ENCODE measurements at regions not wholly inside any gene's neighbourhood (a gene's known extent, or its start where the extent isn't known, plus 50 kb on each side); places are given as distances from the start of the nearest gene placed in this dataset.

DNA sequence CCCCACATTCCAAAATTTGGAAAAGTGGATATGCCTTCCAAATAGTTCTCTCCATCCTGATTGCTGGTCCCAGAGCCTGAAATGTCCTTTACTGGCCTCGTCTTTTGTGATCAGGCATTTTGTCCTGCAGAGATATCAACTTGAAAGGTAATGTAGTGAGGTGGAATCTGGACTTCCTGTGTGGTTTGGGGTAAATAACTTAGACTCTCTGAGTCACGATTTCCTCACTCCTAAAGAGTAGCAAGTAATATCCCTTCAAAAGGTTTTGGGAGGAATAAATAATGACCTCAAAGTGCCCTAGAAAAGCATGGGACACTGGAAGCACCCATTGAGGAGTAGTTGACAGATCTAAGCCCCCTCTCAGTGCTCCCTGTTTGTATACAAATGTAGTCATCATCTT, 426.6 kb downstream of the OMA1 start:
- DNase-seq = no peak

DNA sequence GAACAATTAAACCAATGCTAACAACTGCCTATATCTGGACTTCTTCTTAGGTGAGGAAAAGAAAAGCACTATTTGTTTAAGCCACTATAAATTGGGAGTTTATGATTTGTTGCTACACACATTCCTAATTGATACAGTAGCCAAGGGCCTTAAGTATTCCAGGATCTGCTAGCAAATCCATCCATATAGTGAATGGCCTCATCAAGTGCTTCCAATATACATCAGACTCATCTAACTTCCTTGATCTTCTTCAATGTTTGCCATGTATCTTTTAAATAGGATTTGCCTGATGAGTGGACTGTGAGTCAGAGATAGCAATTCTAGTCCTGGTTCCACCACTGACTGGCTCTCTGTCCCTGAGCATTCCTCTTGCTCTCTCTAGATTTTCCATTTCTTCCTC, 430.2 kb downstream of the OMA1 start:
- no peak for DNase-seq

DNA sequence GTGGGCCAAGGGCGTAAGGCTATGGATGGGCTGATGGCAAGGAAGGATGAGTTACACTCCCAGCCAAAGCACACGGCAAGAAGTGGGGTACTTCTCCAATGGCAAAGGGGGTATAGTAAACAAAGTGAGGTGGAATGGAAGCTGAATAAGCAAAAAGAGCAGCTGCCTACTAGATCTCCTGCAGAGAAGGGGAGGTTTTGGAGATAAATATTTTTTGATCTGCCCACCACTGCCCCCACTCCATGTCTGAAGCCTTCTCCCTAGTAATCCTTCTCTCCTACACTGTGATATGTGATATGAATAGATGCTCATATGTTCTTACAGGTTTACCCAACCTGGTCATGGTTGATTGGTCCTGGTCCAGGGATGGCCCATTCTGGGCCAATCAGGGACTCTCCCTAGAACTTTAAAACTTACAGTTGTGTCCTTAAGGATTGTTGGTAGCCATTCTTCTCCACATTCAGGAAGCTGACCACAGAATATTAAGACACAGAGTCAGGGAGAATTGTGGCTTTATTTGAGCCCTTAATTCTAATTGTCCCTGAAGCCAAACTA, 436.8 kb downstream of the OMA1 start:
- DNase-seq = no peak

DNA sequence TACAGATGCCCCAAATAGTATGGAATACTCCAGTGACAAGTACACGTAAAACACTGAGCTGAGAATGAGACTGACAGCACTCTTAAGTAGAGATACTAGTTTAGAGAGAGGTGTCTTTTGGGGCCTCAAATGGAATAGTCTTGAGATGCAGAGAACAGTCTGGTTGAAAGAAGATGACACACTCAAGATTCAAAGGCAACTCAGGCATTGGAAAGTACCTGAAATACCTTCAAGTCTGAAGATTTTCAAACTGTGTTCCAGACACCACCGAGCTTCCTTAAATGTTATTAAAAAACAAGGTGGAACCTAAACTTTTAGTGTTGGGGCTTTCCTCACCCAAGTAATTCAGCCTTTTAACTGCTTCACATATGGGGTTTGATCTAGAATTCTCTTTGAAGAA, 437.7 kb downstream of the OMA1 start:
- no peak for DNase-seq

- no peak for DNase-seq
These were observed 438.6 kb downstream of the OMA1 start for GRCh38 chr1:58107943-58108342.

- DNase-seq = no peak
These were observed 441.6 kb downstream of the OMA1 start for GRCh38 chr1:58104960-58105359.

- no peak for DNase-seq
These were observed 449.8 kb downstream of the OMA1 start for GRCh38 chr1:58096714-58097113.

DNA sequence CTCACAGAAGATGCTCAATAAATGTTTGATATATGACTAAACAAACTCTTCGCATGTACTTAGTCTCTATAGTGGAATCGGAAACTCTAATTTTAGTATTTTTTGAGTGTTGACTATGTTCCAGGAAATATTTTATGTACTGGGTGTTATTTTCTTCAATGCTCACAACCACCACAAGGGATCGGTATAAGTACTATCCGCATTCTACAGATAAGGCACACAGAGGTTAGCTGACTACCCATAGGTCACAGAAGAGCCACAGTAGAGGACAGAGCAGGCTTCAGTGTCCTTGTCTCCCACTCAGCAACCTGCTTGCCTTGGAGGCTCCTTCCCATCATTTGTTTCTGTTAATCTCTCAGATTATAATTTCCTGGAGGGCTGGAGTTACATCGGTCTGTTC, 451.3 kb downstream of the OMA1 start:
- no peak for DNase-seq

DNA sequence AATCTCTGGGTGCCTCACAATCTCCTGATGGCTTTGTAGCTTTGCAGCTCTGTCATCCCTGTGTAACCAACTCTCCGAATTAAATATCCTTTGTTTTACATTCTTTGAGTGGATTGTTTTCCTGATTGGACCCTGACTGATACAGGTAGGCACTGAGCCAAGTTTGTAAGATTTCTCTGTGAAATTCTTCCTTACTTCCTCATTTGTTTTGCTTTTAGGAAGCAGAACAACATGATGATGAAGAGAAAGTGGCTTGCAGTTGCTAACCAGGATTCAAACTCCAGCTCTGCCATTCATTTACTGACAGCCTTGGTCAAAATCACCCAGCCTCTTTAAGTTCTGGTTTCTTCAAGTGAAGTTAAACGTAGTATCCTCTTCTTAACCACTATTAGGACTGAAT, 452.3 kb downstream of the OMA1 start:
- DNase-seq = no peak

DNA sequence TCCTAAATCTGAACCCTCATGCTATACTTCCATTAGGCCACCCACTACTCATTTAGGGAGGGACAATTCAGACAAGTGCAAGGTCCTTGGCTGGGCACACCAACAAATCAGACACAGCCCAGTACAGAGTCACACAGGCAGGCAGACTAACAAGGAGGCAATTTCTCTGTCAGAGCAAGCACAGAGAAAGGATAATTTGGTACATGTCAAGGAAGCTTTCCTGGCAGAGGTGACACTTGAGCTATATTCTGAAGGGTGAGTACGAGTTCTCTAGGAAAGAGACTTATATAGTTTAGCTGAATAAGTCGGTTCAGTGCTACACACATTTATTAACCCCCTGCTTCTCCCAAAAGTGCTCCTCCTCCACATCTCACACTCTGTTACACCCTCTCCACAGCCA, 455.9 kb downstream of the OMA1 start:
- DNase-seq = no peak

DNA sequence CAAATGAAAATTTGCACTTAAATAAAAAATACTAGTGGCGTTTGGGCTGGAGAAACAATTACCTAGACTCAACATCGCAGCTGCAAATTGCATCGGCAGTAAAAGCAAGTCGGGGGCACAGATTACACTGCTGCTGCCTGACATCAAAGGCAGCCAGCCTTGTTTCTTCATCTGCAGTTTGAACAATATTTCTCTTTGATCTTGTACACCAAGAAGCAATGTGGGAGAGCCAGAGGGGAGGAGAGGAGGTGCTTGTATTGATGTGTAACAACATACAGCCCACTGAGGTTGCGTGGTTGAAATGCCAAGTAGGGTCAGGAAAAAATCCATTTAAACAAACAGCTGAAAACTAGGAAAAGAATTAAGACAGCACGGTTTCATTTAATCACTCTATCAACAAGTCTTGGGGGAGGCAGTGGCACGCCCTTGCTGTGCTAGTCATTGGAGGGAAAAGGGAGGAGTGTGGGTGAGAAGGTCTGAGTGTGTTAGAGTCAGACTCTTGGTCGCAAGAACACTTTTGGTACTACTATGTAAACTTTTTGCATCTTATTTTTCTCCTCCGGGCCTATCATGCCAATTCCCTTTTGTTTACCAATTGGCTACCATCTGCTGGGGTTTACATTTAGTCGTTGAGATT, 456.5 kb downstream of the OMA1 start:
- DNase-seq = no peak

DNA sequence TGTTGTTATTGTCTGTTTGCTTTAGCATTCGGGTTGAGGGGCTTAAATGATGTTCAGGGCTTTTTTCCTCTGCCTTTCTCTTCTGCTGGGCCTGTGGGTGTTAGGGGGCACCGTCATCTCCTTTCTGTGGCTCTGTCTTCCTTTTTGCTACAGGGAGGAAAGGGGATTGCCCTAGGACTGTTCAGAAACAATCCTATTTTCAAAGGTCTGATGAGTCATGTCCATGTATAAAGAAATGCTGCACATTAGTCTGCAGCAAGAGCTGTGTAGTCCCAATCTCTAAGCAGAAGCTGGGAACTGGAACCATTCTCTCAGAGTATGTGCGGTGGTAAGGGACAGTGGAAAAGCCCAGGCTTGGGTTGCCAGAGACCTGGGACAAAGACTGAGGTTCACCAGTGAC, 462.3 kb downstream of the OMA1 start:
- no peak for DNase-seq

- no peak for DNase-seq
These were observed 463.9 kb downstream of the OMA1 start for GRCh38 chr1:58082596-58082995.

- no peak for DNase-seq
These were observed 470.3 kb downstream of the OMA1 start for GRCh38 chr1:58076258-58076657.

DNA sequence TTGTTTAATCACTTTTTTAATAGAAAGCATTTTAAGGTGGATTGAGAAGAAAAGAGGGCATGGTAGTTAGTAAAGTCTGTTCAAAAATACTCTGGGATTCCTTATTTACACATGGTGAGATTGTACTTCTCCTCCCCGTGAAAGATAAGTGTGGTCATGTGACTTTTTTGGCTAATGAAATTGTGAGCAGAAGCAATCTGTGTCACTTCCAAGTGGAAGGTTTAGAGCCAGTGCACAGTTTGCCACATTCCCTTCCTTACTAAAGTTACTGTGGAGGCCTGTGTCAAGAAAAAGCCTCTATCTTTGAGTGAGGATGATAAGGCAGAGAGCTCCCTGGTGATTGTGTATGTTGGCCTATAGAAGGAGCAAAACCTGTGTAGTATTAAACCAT, 471.3 kb downstream of the OMA1 start:
- DNase-seq = no peak

DNA sequence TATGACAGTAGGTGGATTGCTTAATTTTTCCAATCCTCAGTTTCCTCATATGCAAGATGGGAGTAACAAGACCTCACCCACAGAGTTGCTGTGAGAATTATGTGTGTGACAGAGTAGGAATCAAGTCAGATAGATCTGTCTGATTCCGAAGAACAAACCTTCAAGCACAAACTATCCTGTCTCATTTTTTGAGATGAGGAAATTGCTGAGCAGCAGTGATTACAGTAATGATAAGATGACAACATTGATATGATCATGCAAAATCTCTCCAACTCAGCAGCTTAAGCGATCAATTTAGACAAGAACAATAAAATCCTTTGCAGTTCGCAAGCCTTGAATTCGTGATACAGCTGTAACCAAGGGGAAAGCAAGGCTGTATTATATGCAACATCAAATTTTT, 474.1 kb downstream of the OMA1 start:
- no peak for DNase-seq

DNA sequence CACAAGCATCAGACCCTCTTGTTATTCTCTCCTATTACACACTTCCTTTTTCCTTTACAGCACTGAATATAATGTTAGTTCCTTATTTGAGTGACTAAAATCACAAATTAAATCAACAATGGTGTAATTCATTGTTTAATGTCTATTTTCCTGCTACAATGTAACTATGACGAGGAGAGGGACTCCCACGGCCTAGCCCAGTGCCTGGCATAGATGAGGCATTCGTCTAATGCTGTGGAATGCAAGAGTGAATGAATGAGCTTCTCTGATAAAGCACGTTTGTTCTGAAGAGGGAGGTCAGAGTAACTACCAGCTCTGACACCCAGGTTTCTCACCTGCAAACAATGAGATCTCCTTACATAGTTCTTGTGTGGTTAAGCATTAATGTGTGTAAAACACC, 479.4 kb downstream of the OMA1 start:
- DNase-seq = no peak

- DNase-seq = no peak
These were observed 481.0 kb downstream of the OMA1 start for GRCh38 chr1:58065520-58065919.

DNA sequence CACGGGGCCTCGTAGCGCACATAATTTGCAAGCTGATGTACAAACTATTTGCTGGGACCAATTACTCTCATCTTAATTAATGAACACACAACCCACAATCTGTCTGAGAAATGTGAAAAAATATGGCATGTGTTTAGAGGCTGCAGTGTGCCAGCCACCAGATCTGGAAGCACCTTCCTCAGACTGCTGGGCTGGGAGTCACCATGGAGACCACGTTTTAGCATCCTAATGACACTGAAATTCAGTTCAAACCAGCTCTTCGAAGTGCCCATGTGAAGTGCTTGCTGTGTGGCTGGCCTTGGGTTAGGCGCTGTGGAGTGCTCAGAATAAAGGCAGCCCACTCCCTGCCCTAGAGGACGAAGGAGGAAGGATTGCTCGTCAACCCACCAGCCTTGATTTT, 482.4 kb downstream of the OMA1 start:
- no peak for DNase-seq

DNA sequence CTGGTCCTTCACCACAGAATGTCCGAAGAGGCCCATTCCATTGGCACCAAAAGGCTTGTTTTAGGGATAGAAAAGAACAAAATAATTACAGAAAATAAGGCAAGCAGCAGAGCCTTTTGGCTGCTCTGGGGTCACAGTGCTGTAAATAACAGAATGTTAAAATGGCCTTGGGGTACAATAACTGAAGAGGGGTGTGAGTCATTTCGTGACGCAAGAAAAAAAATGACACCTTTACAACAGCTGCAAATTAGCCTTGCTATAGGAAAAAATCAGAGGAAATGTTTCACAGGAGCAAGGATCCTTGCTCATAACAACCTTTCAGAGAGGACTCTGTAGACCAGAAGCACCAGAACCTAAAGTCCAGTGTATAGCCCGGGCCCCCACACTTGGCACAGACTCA, 483.4 kb downstream of the OMA1 start:
- no peak for DNase-seq

GRCh38 chr1:58062635-58063034, 483.9 kb downstream of the OMA1 start:
- DNase-seq = no peak

- DNase-seq = no peak
These were observed 485.9 kb downstream of the OMA1 start for GRCh38 chr1:58060559-58061170.

- DNase-seq = no peak
These were observed 486.7 kb downstream of the OMA1 start for GRCh38 chr1:58059789-58060188.

GRCh38 chr1:58058323-58058722, 488.2 kb downstream of the OMA1 start:
- no peak for DNase-seq

DNA sequence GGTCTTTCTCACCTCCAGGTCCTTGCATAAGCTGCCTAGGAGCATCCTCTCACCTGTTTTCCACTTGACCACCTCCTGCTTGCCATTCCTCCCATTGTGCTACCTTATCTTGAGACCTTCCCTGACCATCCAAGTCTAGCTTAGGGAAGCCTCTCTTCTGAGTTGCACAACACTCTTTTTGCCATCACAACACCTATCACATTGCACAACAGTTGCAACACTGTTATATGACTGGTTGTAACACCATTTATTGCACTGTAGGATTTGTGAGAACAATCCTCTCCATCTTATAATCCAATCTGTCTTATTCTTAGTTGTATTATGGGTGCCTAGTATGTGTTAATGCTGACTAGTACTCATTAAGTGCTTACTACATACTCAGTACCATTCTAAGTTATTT, 488.7 kb downstream of the OMA1 start:
- no peak for DNase-seq
